Colonic mucosa (tissue), 4 donors: ENCODE measurements at regions not wholly inside any gene's neighbourhood (a gene's known extent, or its start where the extent isn't known, plus 50 kb on each side); places are given as distances from the start of the nearest gene placed in this dataset.

Experiments
- DNase-seq: peaks from one replicate; pipeline ENCODE4 v3.0.0-alpha.2; 2020
- H3K27ac ChIP-seq: fragments of 200-600 bp; one replicate; pipeline ENCODE4 v1.8.0; 2021
- H3K27me3 ChIP-seq: fragments of 200-600 bp; one replicate; pipeline ENCODE4 v1.8.0; 2021
- H3K36me3 ChIP-seq: fragments of 200-600 bp; one replicate; pipeline ENCODE4 v1.8.0; 2021
- H3K4me1 ChIP-seq: fragments of 200-600 bp; one replicate; pipeline ENCODE4 v1.8.0; 2021; ENCODE audit warnings: mild to moderate bottlenecking
- H3K4me3 ChIP-seq: fragments of 200-600 bp; one replicate; pipeline ENCODE4 v1.8.0; 2021
- H3K9ac ChIP-seq, 2 donors: one replicate each; pipeline ENCODE4 v1.7.0; 2013; ENCODE audit warnings: control low read depth in 2 of 2, low read depth in 2 of 2, low read length in 2 of 2
- H3K9me3 ChIP-seq: fragments of 200-600 bp; one replicate; pipeline ENCODE4 v1.8.0; 2021
- intact Hi-C: fragments of 100-400 bp; cut with DNase I; formaldehyde crosslinking; loops from one replicate; pipeline ENCODE4 v1.14.1; 2022
- TF ChIP-seq, protein P1 (sequence below): fragments of 200-600 bp; IDR thresholded peaks from one replicate; pipeline ENCODE4 v1.8.0; 2022; ENCODE audit warnings: antibody characterized with exemption, mild to moderate bottlenecking
- donor health status: healthy.
- donor health status: DM: no; HTN: no; CAD: no.
- donor health status: DM: no; HTN: no; CAD: no.

DNA sequence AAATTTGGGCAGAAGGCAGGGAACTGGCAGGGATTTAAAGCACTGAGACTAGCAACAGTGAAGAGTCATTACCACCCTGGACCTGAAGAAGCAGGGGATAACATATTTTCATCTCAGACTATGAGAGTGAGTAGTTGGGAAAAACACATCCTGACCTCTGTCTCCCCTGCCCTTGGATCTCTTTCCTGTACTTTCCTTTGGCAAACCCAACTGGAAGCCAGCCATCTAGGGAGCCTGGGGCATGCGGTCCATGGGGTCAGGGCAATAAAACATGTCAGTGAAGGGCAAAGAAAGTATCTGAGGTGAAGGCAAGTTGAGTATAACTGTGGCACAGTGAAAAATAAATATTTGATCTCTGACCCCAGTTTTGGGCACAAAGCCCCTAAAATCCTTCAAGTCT is 698.2 kb downstream of the DOK5 start:
- DNase-seq = no peak
- H3K4me3 ChIP-seq = no peak overlapping the region
- H3K4me1 ChIP-seq = no peaks in the 10 kb centered on the region
- no peaks in the 10 kb centered on the region for H3K27me3 ChIP-seq
- TF ChIP-seq, protein P1, sequence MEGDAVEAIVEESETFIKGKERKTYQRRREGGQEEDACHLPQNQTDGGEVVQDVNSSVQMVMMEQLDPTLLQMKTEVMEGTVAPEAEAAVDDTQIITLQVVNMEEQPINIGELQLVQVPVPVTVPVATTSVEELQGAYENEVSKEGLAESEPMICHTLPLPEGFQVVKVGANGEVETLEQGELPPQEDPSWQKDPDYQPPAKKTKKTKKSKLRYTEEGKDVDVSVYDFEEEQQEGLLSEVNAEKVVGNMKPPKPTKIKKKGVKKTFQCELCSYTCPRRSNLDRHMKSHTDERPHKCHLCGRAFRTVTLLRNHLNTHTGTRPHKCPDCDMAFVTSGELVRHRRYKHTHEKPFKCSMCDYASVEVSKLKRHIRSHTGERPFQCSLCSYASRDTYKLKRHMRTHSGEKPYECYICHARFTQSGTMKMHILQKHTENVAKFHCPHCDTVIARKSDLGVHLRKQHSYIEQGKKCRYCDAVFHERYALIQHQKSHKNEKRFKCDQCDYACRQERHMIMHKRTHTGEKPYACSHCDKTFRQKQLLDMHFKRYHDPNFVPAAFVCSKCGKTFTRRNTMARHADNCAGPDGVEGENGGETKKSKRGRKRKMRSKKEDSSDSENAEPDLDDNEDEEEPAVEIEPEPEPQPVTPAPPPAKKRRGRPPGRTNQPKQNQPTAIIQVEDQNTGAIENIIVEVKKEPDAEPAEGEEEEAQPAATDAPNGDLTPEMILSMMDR = no peak
- H3K36me3 ChIP-seq = no peaks in the 10 kb centered on the region
- H3K9me3 ChIP-seq = no peaks in the 10 kb centered on the region
- H3K27ac ChIP-seq = no peak overlapping the region
- intact Hi-C loops = no loop called here
- H3K9ac ChIP-seq = no peak overlapping the region

DNA sequence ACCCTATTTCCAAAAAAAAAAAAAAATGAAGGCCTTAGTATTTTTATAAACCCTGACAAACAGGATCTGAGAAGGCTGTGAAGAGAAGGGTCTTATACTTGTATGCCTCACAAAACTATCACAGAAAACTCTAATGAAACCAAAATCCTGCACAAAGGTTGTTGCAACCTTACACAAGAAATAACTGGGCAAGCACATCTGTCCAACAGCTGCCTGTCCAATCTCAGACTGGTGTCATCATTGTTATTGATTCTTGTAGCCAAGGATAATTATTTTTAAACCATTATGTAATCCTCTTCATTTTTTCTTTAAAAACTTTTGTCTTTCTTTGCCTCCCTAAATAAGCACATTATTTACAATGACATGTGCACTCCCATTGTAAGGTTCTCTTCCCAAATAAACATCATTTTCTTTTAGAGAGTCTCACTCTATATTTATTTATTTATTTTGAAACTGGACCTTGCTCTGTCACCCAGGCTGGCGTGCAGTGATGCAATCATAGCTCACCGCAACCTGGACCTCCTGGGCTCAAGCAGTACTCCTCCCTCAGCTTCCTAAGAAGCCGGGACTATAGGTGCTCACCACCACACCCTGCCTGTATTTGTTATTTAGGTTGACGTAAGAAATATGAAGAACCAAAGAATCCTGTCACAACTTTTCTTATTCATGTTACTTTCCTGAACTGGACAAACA is 697.1 kb downstream of the DOK5 start:
- intact Hi-C loops = no loop called here
- no peaks in the 10 kb centered on the region for H3K9me3 ChIP-seq
- H3K9ac ChIP-seq = no peak overlapping the region
- H3K4me1 ChIP-seq = no peaks in the 10 kb centered on the region
- TF ChIP-seq, protein P1 = no peak
- no peak for DNase-seq
- no peak overlapping the region for H3K4me3 ChIP-seq
- H3K27ac ChIP-seq = no peak overlapping the region
- no peaks in the 10 kb centered on the region for H3K36me3 ChIP-seq
- no peaks in the 10 kb centered on the region for H3K27me3 ChIP-seq

DNA sequence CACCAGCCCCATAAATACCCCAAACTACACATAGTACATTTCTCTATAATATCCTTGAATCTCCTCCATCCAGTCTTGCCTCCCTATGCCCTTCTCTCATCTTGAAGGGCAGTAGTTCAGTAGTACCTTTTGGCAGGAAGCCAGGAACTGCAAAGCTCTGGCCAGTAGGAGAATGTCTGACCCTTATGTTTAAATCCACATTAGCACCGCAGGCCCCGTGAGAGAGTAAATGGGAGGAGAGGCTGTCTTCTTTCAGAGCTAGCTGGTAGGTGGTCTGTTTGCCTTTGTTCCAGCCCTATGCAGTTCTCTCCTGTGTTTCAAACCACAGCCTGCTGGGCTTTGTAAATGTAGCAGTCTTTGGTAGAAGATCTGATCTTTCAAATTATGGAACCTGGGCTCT is 690.7 kb downstream of the DOK5 start:
- Histone ChIP-seq H3K4me3 (no peak overlapping the region), H3K27ac (no peak overlapping the region), H3K4me1 (no peaks in the 10 kb centered on the region), H3K9me3 (no peaks in the 10 kb centered on the region), H3K9ac (no peak overlapping the region), H3K27me3 (no peaks in the 10 kb centered on the region), H3K36me3 (no peaks in the 10 kb centered on the region)
- no peak for DNase-seq
- intact Hi-C loops = no loop called here
- TF ChIP-seq, protein P1 = no peak

DNA sequence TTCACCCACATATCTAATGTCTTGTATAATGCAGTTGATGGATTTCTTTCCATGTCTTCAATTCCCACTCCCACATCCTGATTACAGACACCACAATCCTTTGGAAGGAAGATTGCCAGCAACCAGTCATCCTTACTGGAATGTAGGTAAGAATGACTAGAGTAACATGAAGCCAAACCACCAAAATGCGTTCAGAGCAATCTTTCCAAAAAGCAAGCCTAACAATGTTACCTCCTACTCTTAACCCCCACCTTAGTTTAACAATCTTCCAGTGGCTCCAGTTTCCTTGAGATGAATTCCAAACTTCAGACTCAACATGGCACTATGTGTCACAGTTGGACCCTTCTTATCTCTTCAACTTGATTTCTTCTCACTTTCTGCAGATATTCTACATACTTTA is 685.6 kb downstream of the DOK5 start:
- Histone ChIP-seq H3K27ac (no peak overlapping the region), H3K36me3 (no peaks in the 10 kb centered on the region), H3K9ac (no peak overlapping the region), H3K4me3 (no peak overlapping the region), H3K9me3 (no peaks in the 10 kb centered on the region), H3K27me3 (no peaks in the 10 kb centered on the region), H3K4me1 (no peaks in the 10 kb centered on the region)
- DNase-seq = no peak
- TF ChIP-seq, protein P1 = no peak
- intact Hi-C loops = no loop called here

DNA sequence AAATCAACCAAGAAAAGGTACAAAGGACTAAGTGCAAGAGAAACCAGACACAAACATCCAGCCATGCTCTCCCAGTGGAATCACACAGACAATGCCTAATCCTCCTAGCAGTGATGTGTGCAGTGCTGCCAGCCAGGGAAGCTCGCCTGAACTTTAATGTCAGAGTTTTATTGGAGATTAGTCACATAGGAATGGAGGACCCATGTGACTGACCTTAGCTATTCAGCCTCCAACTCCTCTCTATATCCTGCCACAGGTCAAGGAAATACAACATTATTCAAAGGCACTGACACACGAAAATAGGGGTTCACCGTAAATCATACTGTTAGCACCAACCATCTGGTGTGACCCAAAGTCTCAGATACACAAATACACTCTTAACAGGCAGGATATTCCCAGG is 684.6 kb downstream of the DOK5 start:
- no peaks in the 10 kb centered on the region for H3K27me3 ChIP-seq
- no peaks in the 10 kb centered on the region for H3K9me3 ChIP-seq
- TF ChIP-seq, protein P1 = no peak
- DNase-seq = no peak
- no peak overlapping the region for H3K27ac ChIP-seq
- H3K4me1 ChIP-seq = no peaks in the 10 kb centered on the region
- no peaks in the 10 kb centered on the region for H3K36me3 ChIP-seq
- intact Hi-C loops = no loop called here
- H3K4me3 ChIP-seq = no peak overlapping the region
- H3K9ac ChIP-seq = no peak overlapping the region
